Esophagus (tissue), 2 donors: ENCODE measurements at regions not wholly inside any gene's neighbourhood (a gene's known extent, or its start where the extent isn't known, plus 50 kb on each side); places are given as distances from the start of the nearest gene placed in this dataset.

Source experiments
- H3K27ac ChIP-seq, 2 donors: one replicate each; pipeline ENCODE4 v1.5.1; 2013; ENCODE audit warnings: low read depth in 2 of 2, mild to moderate bottlenecking in 2 of 2, inconsistent platforms in 1 of 2, low read length in 1 of 2, moderate library complexity in 1 of 2
- H3K27me3 ChIP-seq, 2 donors: one replicate each; pipeline ENCODE4 v1.6.1; 2013; ENCODE audit warnings: low read length in 2 of 2, control low read depth in 1 of 2, mild to moderate bottlenecking in 1 of 2; ENCODE audit not compliant: insufficient read depth in 2 of 2, control insufficient read depth in 1 of 2
- H3K36me3 ChIP-seq, 2 donors: one replicate each; pipeline ENCODE4 v1.6.1; 2013; ENCODE audit warnings: low read length in 1 of 2; ENCODE audit not compliant: control insufficient read depth in 2 of 2, insufficient read depth in 2 of 2
- H3K4me1 ChIP-seq, 2 donors: one replicate each; pipeline ENCODE4 v1.6.1; 2013; ENCODE audit warnings: low read length in 1 of 2; ENCODE audit not compliant: control insufficient read depth in 2 of 2, insufficient read depth in 2 of 2
- H3K4me3 ChIP-seq, 2 donors: one replicate each; pipeline ENCODE4 v1.5.1; 2013; ENCODE audit warnings: low read length in 2 of 2, mild to moderate bottlenecking in 2 of 2, low read depth in 1 of 2, moderate library complexity in 1 of 2
- H3K9me3 ChIP-seq, 2 donors: one replicate each; pipeline ENCODE4 v1.6.1; 2013; ENCODE audit warnings: mild to moderate bottlenecking in 2 of 2, low read depth in 1 of 2, low read length in 1 of 2, moderate library complexity in 1 of 2; ENCODE audit not compliant: control insufficient read depth in 2 of 2, insufficient read depth in 1 of 2
- WGBS, 2 donors: extraction: QIAGEN DNeasy Blood & Tissue Kit; methylation state at CpG; one replicate each; pipeline ENCODE4 v1.1.7; 2013; 5-methylcytosine and 5-hydroxymethylcytosine counted together
- donor health status: healthy with polysubstance abuse.
- donor health status: Bipolar disorder and iron deficiency.

GRCh38 chr22:48607901-48608662, 1219.6 kb downstream of the BRD1 start:
- Histone ChIP-seq H3K4me3 (no peak overlapping the region), H3K9me3 (peaks cover 0 to 4% of the 10 kb centered on the region in 2 donors), H3K36me3 (no peaks in the 10 kb centered on the region), H3K27ac (no peak overlapping the region), H3K4me1 (no peaks in the 10 kb centered on the region), H3K27me3 (no peaks in the 10 kb centered on the region)
- WGBS, 2 donors: 67 to 72% methylated on average over 23 of the region's 23 CpGs

DNA sequence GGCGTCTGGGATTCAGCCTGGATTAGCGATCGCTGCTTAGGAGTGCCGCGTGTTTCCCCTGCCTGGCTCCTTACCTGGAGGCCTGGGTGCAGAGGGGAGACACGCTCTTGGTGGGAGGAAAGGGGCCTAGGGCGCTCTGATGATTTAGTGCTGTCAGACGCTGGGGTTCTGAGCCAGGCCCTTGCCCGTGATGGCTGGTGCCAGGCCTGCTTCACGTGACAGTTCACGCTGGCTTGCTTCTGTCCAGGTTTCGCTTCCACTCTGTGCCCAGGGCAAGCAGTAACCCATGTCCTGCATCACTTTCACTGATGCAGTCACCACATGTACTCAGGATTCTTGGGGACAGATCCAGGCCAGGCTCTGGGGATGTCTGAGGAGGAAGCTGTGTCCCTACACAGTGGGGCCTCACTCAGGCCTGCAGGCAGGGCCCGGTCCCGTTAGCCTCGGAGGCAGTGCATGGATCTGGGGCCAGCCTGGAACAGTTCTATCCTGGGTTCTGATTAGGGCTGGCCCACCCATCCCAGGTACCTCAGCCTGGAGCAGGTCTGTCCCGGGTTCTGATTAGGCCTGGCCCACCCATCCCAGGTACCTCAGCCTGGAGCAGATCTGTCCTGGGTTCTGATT, 1220.9 kb downstream of the BRD1 start:
- Histone ChIP-seq H3K9me3 (peaks cover 0 to 5% of the 10 kb centered on the region in 2 donors), H3K27ac (no peak overlapping the region), H3K4me1 (no peaks in the 10 kb centered on the region), H3K4me3 (no peak overlapping the region), H3K27me3 (no peaks in the 10 kb centered on the region), H3K36me3 (no peaks in the 10 kb centered on the region)
- WGBS, 2 donors: 75 to 82% methylated on average over 15 to 16 of the region's 16 CpGs

DNA sequence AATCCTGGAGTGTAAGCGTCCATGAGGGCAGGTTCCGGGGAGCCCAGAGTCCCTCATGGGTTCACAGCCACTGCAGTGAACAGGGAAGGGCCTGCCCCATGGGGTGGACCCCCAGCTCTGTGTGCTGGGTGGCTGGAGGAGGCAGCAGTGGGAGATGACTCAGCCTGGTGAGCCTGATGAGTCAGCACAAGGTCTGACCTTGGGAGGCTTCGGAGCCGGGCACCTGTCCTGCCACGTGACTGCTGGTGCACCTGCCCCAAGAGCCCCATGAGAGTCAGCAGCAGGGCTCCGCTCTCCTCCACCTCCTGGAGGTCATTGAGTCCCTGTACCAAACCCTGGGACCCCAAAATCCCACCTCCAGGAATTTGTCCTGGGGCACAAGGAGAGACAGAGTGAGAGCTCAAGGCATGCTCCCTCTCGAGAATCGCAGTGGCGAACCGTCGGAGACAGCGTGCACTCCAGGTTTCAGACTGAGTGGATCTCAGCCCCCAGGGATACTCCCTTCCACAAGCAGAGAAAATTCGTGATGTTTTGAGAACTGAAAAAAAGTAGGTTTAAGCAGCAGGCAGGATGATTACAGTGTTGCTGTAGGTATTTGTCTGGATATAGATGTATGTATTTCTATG, 1221.7 kb downstream of the BRD1 start:
- no peak overlapping the region for H3K4me3 ChIP-seq
- H3K27me3 ChIP-seq: no peaks in the 10 kb centered on the region
- WGBS, 2 donors: 74 to 78% methylated on average over 13 of the region's 13 CpGs
- H3K27ac ChIP-seq: no peak overlapping the region
- peaks cover 0 to 5% of the 10 kb centered on the region in 2 donors for H3K9me3 ChIP-seq
- no peaks in the 10 kb centered on the region for H3K36me3 ChIP-seq
- no peaks in the 10 kb centered on the region for H3K4me1 ChIP-seq

DNA sequence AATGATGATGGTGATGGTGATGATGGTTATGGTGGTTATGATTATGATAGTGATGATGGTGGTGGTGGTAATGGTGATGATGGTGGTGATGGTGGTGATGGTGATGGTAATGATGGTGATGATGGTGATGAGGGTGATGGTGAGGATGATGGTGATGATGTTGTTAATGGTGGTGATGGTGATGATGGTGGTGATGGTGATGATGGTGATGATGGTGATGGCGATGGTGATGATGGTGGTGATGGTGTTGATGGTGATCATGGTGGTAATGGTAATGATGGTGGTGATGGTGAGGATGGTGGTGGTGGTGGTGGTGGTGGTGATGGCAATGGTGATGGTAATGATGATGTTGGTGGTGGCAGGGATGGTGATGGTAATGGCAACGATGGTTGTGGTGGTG, 1222.5 kb downstream of the BRD1 start:
- no peaks in the 10 kb centered on the region for H3K4me1 ChIP-seq
- H3K9me3 ChIP-seq: peaks cover 0 to 5% of the 10 kb centered on the region in 2 donors
- no peaks in the 10 kb centered on the region for H3K36me3 ChIP-seq
- H3K4me3 ChIP-seq: no peak overlapping the region
- WGBS, 2 donors: 87 to 91% methylated on average over 2 of the region's 2 CpGs
- H3K27ac ChIP-seq: no peak overlapping the region
- no peaks in the 10 kb centered on the region for H3K27me3 ChIP-seq

- H3K27me3 ChIP-seq: no peaks in the 10 kb centered on the region
- H3K9me3 ChIP-seq: peaks cover 0 to 11% of the 10 kb centered on the region in 2 donors
- H3K4me1 ChIP-seq: no peaks in the 10 kb centered on the region
- H3K4me3 ChIP-seq: no peak overlapping the region
- H3K27ac ChIP-seq: no peak overlapping the region
- no peaks in the 10 kb centered on the region for H3K36me3 ChIP-seq
- WGBS, 2 donors: 82 to 83% methylated on average over 18 of the region's 18 CpGs
These were observed 1223.9 kb downstream of the BRD1 start for GRCh38 chr22:48603621-48604320.

- Histone ChIP-seq H3K36me3 (no peaks in the 10 kb centered on the region), H3K27me3 (no peaks in the 10 kb centered on the region), H3K27ac (no peak overlapping the region), H3K4me1 (no peaks in the 10 kb centered on the region), H3K4me3 (no peak overlapping the region), H3K9me3 (peaks cover 0 to 11% of the 10 kb centered on the region in 2 donors)
- 88% methylated on average over 26 of the region's 26 CpGs for WGBS, 2 donors
These were observed 1224.7 kb downstream of the BRD1 start for GRCh38 chr22:48602805-48603518.

DNA sequence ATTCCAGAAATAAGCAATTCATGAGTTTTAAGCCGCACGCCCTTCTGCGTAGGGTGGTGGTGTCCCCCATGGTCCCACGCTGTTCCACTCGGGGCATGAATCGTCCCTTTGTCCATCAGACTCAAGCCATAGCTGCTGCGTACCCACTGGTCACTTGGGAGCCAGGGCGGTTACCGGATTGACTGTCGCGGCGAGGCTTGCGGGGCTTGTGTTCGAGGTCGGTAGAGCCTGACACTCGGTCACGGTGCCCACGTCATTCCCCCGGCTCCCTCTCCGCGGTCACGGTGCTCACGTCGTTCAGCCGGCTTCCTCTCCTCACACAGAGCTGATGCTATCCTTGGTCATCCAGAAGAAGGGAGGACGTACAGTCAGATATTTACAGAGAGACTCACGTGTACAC, 1227.0 kb downstream of the BRD1 start:
- WGBS, 2 donors: 93 to 94% methylated on average over 27 of the region's 27 CpGs
- H3K4me1 ChIP-seq: no peaks in the 10 kb centered on the region

GRCh38 chr22:48600171-48600570, 1227.5 kb downstream of the BRD1 start:
- H3K4me3 ChIP-seq: no peak overlapping the region
- H3K27me3 ChIP-seq: no peaks in the 10 kb centered on the region
- peaks cover 0 to 16% of the 10 kb centered on the region in 2 donors for H3K9me3 ChIP-seq
- no peak overlapping the region for H3K27ac ChIP-seq
- H3K36me3 ChIP-seq: no peaks in the 10 kb centered on the region
- 91 to 92% methylated on average over 17 of the region's 17 CpGs for WGBS, 2 donors
- H3K4me1 ChIP-seq: no peaks in the 10 kb centered on the region

More for the DNA sequence above, 1227.0 kb downstream of the BRD1 start:
- Histone ChIP-seq H3K36me3 (no peaks in the 10 kb centered on the region), H3K27me3 (no peaks in the 10 kb centered on the region), H3K4me3 (no peak overlapping the region), H3K9me3 (peaks cover 0 to 16% of the 10 kb centered on the region in 2 donors), H3K27ac (no peak overlapping the region)

DNA sequence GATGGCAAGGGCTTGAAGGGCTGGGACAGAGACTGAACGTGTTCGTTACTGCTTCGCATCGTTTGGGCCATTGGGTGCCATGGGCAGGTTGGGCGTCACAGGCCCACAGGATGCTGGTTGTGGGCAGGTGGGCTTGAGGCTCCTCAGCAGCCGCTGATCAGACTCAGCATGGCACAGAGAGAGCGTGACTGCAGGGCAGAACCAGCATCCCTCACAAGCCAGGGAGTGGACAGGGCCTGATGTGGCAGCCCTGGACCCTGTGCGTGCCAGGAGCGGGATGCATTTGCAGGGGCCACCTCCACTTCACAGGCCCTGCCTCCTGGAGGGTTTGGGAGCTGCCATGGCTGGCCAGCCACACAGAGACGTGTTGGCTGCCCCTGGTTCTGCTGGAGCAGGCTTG, 1228.3 kb downstream of the BRD1 start:
- H3K4me1 ChIP-seq: no peaks in the 10 kb centered on the region
- peaks cover 0 to 16% of the 10 kb centered on the region in 2 donors for H3K9me3 ChIP-seq
- H3K27me3 ChIP-seq: no peaks in the 10 kb centered on the region
- H3K36me3 ChIP-seq: no peaks in the 10 kb centered on the region
- WGBS, 2 donors: 87 to 90% methylated on average over 9 to 10 of the region's 10 CpGs
- no peak overlapping the region for H3K4me3 ChIP-seq
- no peak overlapping the region for H3K27ac ChIP-seq
